Neural cell (in vitro differentiated cells): ENCODE measurements at regions not wholly inside any gene's neighbourhood (a gene's known extent, or its start where the extent isn't known, plus 50 kb on each side); places are given as distances from the start of the nearest gene placed in this dataset.

Source experiments
- CTCF ChIP-seq: fragments of 450-650 bp; IDR thresholded peaks from 2 replicates; pipeline ENCODE4 v1.5.1; 2014; ENCODE audit warnings: antibody characterized with exemption, mild to moderate bottlenecking, moderate library complexity; ENCODE audit not compliant: poor library complexity, severe bottlenecking
- EP300 ChIP-seq: fragments of 450-650 bp; conservative IDR thresholded peaks from 2 replicates; pipeline ENCODE4 v1.6.1; 2014; ENCODE audit warnings: antibody characterized with exemption, mild to moderate bottlenecking, moderate library complexity; ENCODE audit not compliant: poor library complexity, severe bottlenecking
- EZH2 ChIP-seq: fragments of 200-600, 300-800 bp; shearing (Covaris generic), sonication (generic); IDR thresholded peaks from 2 replicates; pipeline ENCODE4 v1.6.1; 2014; ENCODE audit warnings: antibody characterized with exemption, low read length, borderline replicate concordance, mild to moderate bottlenecking; ENCODE audit not compliant: insufficient read depth, poor library complexity, severe bottlenecking
- MXI1 ChIP-seq: fragments of 450-650 bp; conservative IDR thresholded peaks from 2 replicates; pipeline ENCODE4 v1.6.1; 2014; ENCODE audit warnings: antibody characterized with exemption, mild to moderate bottlenecking; ENCODE audit not compliant: poor library complexity, severe bottlenecking
- POLR2AphosphoS5 ChIP-seq: IDR thresholded peaks from 2 replicates; pipeline ENCODE4 v1.6.1; 2012
- RAD21 ChIP-seq: fragments of 450-650 bp; conservative IDR thresholded peaks from 2 replicates; pipeline ENCODE4 v1.6.1; 2014; ENCODE audit warnings: antibody characterized with exemption, mild to moderate bottlenecking, moderate library complexity
- SMC3 ChIP-seq: fragments of 450-650 bp; conservative IDR thresholded peaks from 2 replicates; pipeline ENCODE4 v1.6.1; 2014; ENCODE audit warnings: antibody characterized with exemption, mild to moderate bottlenecking, moderate library complexity; ENCODE audit not compliant: poor library complexity
- TAF1 ChIP-seq: IDR thresholded peaks from 2 replicates; pipeline ENCODE4 v1.6.1; 2012; ENCODE audit warnings: low read depth
- TF ChIP-seq, protein P1 (sequence below): IDR thresholded peaks from 2 replicates; pipeline ENCODE4 v1.6.1; 2012; ENCODE audit warnings: borderline replicate concordance

GRCh38 chr7:68384581-68384980, 1213.7 kb upstream of the AUTS2 start:
- TF ChIP-seq CTCF (no peak), TAF1 (no peak), EZH2 (no peak), EP300 (no peak), SMC3 (no peak), RAD21 (no peak), POLR2AphosphoS5 (no peak), MXI1 (no peak)
- TF ChIP-seq, protein P1, sequence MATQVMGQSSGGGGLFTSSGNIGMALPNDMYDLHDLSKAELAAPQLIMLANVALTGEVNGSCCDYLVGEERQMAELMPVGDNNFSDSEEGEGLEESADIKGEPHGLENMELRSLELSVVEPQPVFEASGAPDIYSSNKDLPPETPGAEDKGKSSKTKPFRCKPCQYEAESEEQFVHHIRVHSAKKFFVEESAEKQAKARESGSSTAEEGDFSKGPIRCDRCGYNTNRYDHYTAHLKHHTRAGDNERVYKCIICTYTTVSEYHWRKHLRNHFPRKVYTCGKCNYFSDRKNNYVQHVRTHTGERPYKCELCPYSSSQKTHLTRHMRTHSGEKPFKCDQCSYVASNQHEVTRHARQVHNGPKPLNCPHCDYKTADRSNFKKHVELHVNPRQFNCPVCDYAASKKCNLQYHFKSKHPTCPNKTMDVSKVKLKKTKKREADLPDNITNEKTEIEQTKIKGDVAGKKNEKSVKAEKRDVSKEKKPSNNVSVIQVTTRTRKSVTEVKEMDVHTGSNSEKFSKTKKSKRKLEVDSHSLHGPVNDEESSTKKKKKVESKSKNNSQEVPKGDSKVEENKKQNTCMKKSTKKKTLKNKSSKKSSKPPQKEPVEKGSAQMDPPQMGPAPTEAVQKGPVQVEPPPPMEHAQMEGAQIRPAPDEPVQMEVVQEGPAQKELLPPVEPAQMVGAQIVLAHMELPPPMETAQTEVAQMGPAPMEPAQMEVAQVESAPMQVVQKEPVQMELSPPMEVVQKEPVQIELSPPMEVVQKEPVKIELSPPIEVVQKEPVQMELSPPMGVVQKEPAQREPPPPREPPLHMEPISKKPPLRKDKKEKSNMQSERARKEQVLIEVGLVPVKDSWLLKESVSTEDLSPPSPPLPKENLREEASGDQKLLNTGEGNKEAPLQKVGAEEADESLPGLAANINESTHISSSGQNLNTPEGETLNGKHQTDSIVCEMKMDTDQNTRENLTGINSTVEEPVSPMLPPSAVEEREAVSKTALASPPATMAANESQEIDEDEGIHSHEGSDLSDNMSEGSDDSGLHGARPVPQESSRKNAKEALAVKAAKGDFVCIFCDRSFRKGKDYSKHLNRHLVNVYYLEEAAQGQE = no peak
